ENCODE measurements at regions not wholly inside any gene's neighbourhood (a gene's known extent, or its start where the extent isn't known, plus 50 kb on each side); places are given as distances from the start of the nearest gene placed in this dataset.

- Histone ChIP-seq H3K4me3 (ENCODE audit: low read length in 2 of 2) (no peak overlapping the region), H3K27me3 (ENCODE audit: control insufficient read depth in 2 of 2, insufficient read depth in 2 of 2, low read length in 2 of 2) (peaks cover 3% of the 10 kb centered on the region in 2 donors), H3K9me3 (ENCODE audit: control insufficient read depth in 2 of 2, low read length in 2 of 2) (no peaks in the 10 kb centered on the region), H3K4me1 (ENCODE audit: control insufficient read depth in 2 of 2, insufficient read depth in 2 of 2, low read length in 2 of 2) (no peaks in the 10 kb centered on the region), H3K9ac (ENCODE audit: low read depth in 1 of 2, low read length in 2 of 2) (no peak overlapping the region), H3K27ac (ENCODE audit: low read depth in 2 of 2, low read length in 2 of 2) (no peak overlapping the region), H3K36me3 (ENCODE audit: control insufficient read depth in 2 of 2, insufficient read depth in 2 of 2, low read length in 2 of 2) (no peaks in the 10 kb centered on the region)
These were observed 73.7 kb downstream of the BBS10 start for GRCh38 chr12:76274420-76275083.

DNA sequence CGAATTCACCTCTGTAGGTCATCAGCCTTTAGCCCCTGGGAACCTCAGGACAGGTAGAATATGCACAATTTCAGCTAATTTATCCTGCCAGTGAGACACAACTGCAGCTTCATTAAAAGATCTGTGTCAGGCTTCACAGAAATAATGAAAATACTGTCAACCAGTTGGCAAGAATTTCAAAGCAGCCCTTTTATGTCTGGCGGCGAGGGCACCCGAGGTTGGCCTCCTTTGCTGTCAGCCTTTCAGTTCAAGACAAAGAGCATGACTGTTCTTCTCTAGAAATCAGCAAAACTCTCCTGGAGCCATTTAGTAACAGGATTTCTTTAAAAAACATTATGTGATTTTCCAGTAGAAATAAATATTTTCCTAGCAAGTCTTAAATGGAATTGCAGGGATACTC is 75.9 kb downstream of the BBS10 start:
- no peak overlapping the region for H3K4me3 ChIP-seq (ENCODE audit: low read length in 2 of 2)
- H3K27ac ChIP-seq (ENCODE audit: low read depth in 2 of 2, low read length in 2 of 2), result no peak overlapping the region
- no peaks in the 10 kb centered on the region for H3K4me1 ChIP-seq (ENCODE audit: control insufficient read depth in 2 of 2, insufficient read depth in 2 of 2, low read length in 2 of 2)
- H3K36me3 ChIP-seq (ENCODE audit: control insufficient read depth in 2 of 2, insufficient read depth in 2 of 2, low read length in 2 of 2), result no peaks in the 10 kb centered on the region
- no peaks in the 10 kb centered on the region for H3K9me3 ChIP-seq (ENCODE audit: control insufficient read depth in 2 of 2, low read length in 2 of 2)
- H3K9ac ChIP-seq (ENCODE audit: low read depth in 1 of 2, low read length in 2 of 2), result no peak overlapping the region
- peaks cover 3% of the 10 kb centered on the region in 2 donors for H3K27me3 ChIP-seq (ENCODE audit: control insufficient read depth in 2 of 2, insufficient read depth in 2 of 2, low read length in 2 of 2)

DNA sequence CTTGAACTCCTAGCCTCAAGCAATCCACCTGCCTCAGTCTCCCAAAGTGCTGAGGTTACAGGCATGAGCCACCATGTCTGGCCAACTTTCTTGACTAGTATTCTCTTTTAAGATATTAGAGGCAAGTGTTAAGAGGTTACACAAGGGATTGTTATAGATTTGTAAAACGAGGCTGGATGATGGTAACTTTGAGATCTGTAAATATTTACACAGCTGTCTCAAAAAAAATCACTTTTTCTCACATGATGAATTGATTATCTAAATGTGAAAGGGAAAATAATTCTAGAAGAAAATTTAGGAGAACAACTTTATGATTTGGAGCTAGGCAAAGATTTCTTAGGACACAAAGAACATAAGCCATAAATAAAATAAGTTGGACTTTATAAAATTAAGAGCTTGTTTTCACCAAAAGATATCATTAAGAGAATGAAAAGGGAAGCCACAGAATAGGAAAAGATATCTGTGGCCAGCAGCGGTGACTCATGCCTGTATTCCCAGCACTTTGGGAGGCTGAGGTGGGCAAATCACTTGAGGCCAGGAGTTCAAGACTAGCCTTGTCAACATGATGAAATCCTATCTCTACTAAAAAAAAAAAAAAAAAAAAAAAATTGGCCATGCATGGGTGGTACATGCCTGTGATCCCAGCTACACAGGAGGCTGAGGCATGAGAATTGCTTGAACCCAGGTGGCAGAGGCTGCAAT is 77.4 kb downstream of the BBS10 start:
- H3K27ac ChIP-seq (ENCODE audit: low read depth in 2 of 2, low read length in 2 of 2), result no peak overlapping the region
- H3K27me3 ChIP-seq (ENCODE audit: control insufficient read depth in 2 of 2, insufficient read depth in 2 of 2, low read length in 2 of 2), result peaks cover 3% of the 10 kb centered on the region in 2 donors
- no peaks in the 10 kb centered on the region for H3K4me1 ChIP-seq (ENCODE audit: control insufficient read depth in 2 of 2, insufficient read depth in 2 of 2, low read length in 2 of 2)
- no peak overlapping the region for H3K4me3 ChIP-seq (ENCODE audit: low read length in 2 of 2)
- H3K36me3 ChIP-seq (ENCODE audit: control insufficient read depth in 2 of 2, insufficient read depth in 2 of 2, low read length in 2 of 2), result no peaks in the 10 kb centered on the region
- no peaks in the 10 kb centered on the region for H3K9me3 ChIP-seq (ENCODE audit: control insufficient read depth in 2 of 2, low read length in 2 of 2)
- H3K9ac ChIP-seq (ENCODE audit: low read depth in 1 of 2, low read length in 2 of 2), result no peak overlapping the region

- Histone ChIP-seq H3K36me3 (ENCODE audit: control insufficient read depth in 2 of 2, insufficient read depth in 2 of 2, low read length in 2 of 2) (no peaks in the 10 kb centered on the region), H3K4me3 (ENCODE audit: low read length in 2 of 2) (no peak overlapping the region), H3K27me3 (ENCODE audit: control insufficient read depth in 2 of 2, insufficient read depth in 2 of 2, low read length in 2 of 2) (peaks cover 3% of the 10 kb centered on the region in 2 donors), H3K9me3 (ENCODE audit: control insufficient read depth in 2 of 2, low read length in 2 of 2) (no peaks in the 10 kb centered on the region), H3K4me1 (ENCODE audit: control insufficient read depth in 2 of 2, insufficient read depth in 2 of 2, low read length in 2 of 2) (no peaks in the 10 kb centered on the region), H3K9ac (ENCODE audit: low read depth in 1 of 2, low read length in 2 of 2) (no peak overlapping the region), H3K27ac (ENCODE audit: low read depth in 2 of 2, low read length in 2 of 2) (no peak overlapping the region)
These were observed 79.9 kb downstream of the BBS10 start for GRCh38 chr12:76268267-76268666.

DNA sequence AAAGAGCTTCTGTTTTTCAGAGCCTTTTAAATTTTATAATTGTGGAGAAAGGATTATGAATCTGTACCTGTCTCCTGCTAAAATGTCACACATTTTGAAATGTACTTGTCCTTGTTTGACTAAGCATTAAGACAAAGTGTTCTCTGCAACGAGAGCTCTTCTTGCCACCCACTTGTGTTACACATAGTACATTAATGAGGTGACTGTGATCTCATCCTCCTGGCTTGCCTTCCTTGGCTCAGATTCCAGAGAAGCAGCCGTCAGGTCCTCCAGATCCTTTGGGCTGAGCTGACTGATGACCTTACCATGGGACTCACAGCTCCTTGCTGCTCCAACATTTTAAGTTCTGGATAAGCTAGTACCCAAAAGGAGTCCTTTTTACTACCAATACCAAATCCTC is 81.4 kb downstream of the BBS10 start:
- Histone ChIP-seq H3K36me3 (ENCODE audit: control insufficient read depth in 2 of 2, insufficient read depth in 2 of 2, low read length in 2 of 2) (no peaks in the 10 kb centered on the region), H3K27me3 (ENCODE audit: control insufficient read depth in 2 of 2, insufficient read depth in 2 of 2, low read length in 2 of 2) (peaks cover 3% of the 10 kb centered on the region in 2 donors), H3K4me3 (ENCODE audit: low read length in 2 of 2) (no peak overlapping the region), H3K27ac (ENCODE audit: low read depth in 2 of 2, low read length in 2 of 2) (no peak overlapping the region), H3K9ac (ENCODE audit: low read depth in 1 of 2, low read length in 2 of 2) (no peak overlapping the region), H3K9me3 (ENCODE audit: control insufficient read depth in 2 of 2, low read length in 2 of 2) (no peaks in the 10 kb centered on the region), H3K4me1 (ENCODE audit: control insufficient read depth in 2 of 2, insufficient read depth in 2 of 2, low read length in 2 of 2) (no peaks in the 10 kb centered on the region)

- Histone ChIP-seq H3K27ac (ENCODE audit: low read depth in 2 of 2, low read length in 2 of 2) (no peak overlapping the region), H3K9ac (ENCODE audit: low read depth in 1 of 2, low read length in 2 of 2) (no peak overlapping the region), H3K36me3 (ENCODE audit: control insufficient read depth in 2 of 2, insufficient read depth in 2 of 2, low read length in 2 of 2) (no peaks in the 10 kb centered on the region), H3K4me3 (ENCODE audit: low read length in 2 of 2) (no peak overlapping the region), H3K9me3 (ENCODE audit: control insufficient read depth in 2 of 2, low read length in 2 of 2) (no peaks in the 10 kb centered on the region), H3K4me1 (ENCODE audit: control insufficient read depth in 2 of 2, insufficient read depth in 2 of 2, low read length in 2 of 2) (no peaks in the 10 kb centered on the region), H3K27me3 (ENCODE audit: control insufficient read depth in 2 of 2, insufficient read depth in 2 of 2, low read length in 2 of 2) (no peaks in the 10 kb centered on the region)
These were observed 82.6 kb downstream of the BBS10 start for GRCh38 chr12:76265424-76266180.

GRCh38 chr12:76264611-76265012 is 83.6 kb downstream of the BBS10 start:
- Histone ChIP-seq H3K9ac (ENCODE audit: low read depth in 1 of 2, low read length in 2 of 2) (no peak overlapping the region), H3K27me3 (ENCODE audit: control insufficient read depth in 2 of 2, insufficient read depth in 2 of 2, low read length in 2 of 2) (no peaks in the 10 kb centered on the region), H3K4me3 (ENCODE audit: low read length in 2 of 2) (no peak overlapping the region), H3K27ac (ENCODE audit: low read depth in 2 of 2, low read length in 2 of 2) (no peak overlapping the region), H3K9me3 (ENCODE audit: control insufficient read depth in 2 of 2, low read length in 2 of 2) (no peaks in the 10 kb centered on the region), H3K36me3 (ENCODE audit: control insufficient read depth in 2 of 2, insufficient read depth in 2 of 2, low read length in 2 of 2) (no peaks in the 10 kb centered on the region), H3K4me1 (ENCODE audit: control insufficient read depth in 2 of 2, insufficient read depth in 2 of 2, low read length in 2 of 2) (no peaks in the 10 kb centered on the region)

DNA sequence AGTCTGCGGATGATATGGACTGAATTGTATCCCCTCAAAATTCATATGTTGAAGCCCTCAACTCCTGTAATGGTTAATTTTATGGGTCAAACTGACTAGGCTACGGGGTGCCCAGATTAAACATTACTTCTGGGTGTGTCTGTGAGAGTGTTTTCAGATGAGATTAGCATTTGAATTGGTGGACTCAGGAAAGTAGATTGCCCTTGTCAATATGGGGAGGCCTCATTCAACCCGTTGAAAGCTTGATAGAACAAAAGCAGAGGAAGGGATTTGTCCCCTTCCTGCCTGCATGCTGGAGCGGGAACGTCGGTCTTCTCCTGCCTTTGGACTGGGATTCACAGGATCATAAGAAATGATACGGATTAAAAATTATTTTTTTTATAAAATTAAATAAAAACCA is 84.5 kb downstream of the BBS10 start:
- Histone ChIP-seq H3K27ac (ENCODE audit: low read depth in 2 of 2, low read length in 2 of 2) (no peak overlapping the region), H3K9ac (ENCODE audit: low read depth in 1 of 2, low read length in 2 of 2) (no peak overlapping the region), H3K9me3 (ENCODE audit: control insufficient read depth in 2 of 2, low read length in 2 of 2) (no peaks in the 10 kb centered on the region), H3K36me3 (ENCODE audit: control insufficient read depth in 2 of 2, insufficient read depth in 2 of 2, low read length in 2 of 2) (no peaks in the 10 kb centered on the region), H3K4me1 (ENCODE audit: control insufficient read depth in 2 of 2, insufficient read depth in 2 of 2, low read length in 2 of 2) (no peaks in the 10 kb centered on the region), H3K27me3 (ENCODE audit: control insufficient read depth in 2 of 2, insufficient read depth in 2 of 2, low read length in 2 of 2) (no peaks in the 10 kb centered on the region), H3K4me3 (ENCODE audit: low read length in 2 of 2) (no peak overlapping the region)

DNA sequence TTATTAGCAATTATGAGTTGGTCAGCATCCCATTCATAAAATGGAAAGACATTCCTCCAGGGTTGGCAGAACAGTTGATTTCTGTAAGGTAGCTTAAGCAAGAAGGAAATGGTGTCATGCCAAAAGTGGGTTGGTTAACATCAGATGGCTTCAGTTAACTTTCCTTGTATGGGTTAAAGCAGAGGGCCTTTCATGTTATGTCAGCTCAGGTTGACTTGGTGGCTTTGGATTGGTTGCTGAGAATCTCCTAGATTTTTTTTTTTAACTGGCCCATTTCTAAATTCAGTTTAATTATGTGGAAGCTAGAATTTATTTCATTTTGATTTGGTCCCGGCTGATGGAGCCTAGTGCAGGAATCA is 87.8 kb downstream of the BBS10 start:
- no peak overlapping the region for H3K27ac ChIP-seq (ENCODE audit: low read depth in 2 of 2, low read length in 2 of 2)
- no peak overlapping the region for H3K4me3 ChIP-seq (ENCODE audit: low read length in 2 of 2)
- no peaks in the 10 kb centered on the region for H3K27me3 ChIP-seq (ENCODE audit: control insufficient read depth in 2 of 2, insufficient read depth in 2 of 2, low read length in 2 of 2)
- H3K36me3 ChIP-seq (ENCODE audit: control insufficient read depth in 2 of 2, insufficient read depth in 2 of 2, low read length in 2 of 2), result no peaks in the 10 kb centered on the region
- H3K9ac ChIP-seq (ENCODE audit: low read depth in 1 of 2, low read length in 2 of 2), result no peak overlapping the region
- H3K9me3 ChIP-seq (ENCODE audit: control insufficient read depth in 2 of 2, low read length in 2 of 2), result no peaks in the 10 kb centered on the region
- no peaks in the 10 kb centered on the region for H3K4me1 ChIP-seq (ENCODE audit: control insufficient read depth in 2 of 2, insufficient read depth in 2 of 2, low read length in 2 of 2)

DNA sequence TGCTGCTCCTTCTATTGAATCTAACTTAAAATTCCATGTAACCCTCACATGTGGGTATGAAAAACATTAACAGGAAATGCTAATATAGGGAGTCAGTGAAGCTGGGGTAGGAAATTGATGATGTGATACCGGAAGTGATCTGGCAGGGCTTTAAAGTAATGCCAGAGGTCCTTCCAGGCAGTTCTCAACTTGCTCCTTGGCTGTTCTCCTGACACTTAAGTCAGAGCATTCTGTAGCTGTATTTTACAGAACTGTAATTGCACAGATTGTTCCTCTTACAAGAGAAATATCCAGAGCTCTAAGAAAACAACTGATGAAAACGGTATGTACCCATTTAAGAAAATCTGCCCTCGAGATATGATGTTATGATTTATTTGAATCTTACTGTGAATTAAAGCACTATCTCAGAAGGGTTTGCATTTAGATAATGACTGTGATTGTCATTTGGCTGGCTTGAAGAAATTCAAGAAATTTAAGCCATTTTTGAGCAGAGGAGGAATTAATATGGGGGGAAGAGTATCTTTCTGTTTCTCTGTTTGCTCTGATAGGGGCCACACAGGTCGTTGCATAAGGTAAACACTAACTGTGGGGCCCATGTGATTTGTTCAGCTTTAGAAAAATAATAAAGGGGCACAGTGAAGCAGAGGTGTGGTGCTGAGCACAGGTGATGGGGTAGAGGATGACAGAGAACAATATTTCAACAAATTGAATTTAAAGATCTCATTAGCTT is 88.4 kb downstream of the BBS10 start:
- H3K4me3 ChIP-seq (ENCODE audit: low read length in 2 of 2), result no peak overlapping the region
- H3K27me3 ChIP-seq (ENCODE audit: control insufficient read depth in 2 of 2, insufficient read depth in 2 of 2, low read length in 2 of 2), result no peaks in the 10 kb centered on the region
- H3K27ac ChIP-seq (ENCODE audit: low read depth in 2 of 2, low read length in 2 of 2), result no peak overlapping the region
- no peak overlapping the region for H3K9ac ChIP-seq (ENCODE audit: low read depth in 1 of 2, low read length in 2 of 2)
- H3K9me3 ChIP-seq (ENCODE audit: control insufficient read depth in 2 of 2, low read length in 2 of 2), result no peaks in the 10 kb centered on the region
- no peaks in the 10 kb centered on the region for H3K36me3 ChIP-seq (ENCODE audit: control insufficient read depth in 2 of 2, insufficient read depth in 2 of 2, low read length in 2 of 2)
- H3K4me1 ChIP-seq (ENCODE audit: control insufficient read depth in 2 of 2, insufficient read depth in 2 of 2, low read length in 2 of 2), result no peaks in the 10 kb centered on the region
